T-helper 1 cell treated with Interleukin-12 subunit alpha and Interleukin-12 subunit beta and Interleukin-4 antibody, amounts not matched to agents 30 μg/mL and 1 μg/mL, for 36 hours (primary cell): ENCODE measurements at regions not wholly inside any gene's neighbourhood (a gene's known extent, or its start where the extent isn't known, plus 50 kb on each side); places are given as distances from the start of the nearest gene placed in this dataset.

Experiments used
- H3K27ac Mint-ChIP-seq: one replicate; pipeline ENCODE4 v1.8.0; 2021; ENCODE audit warnings: mild to moderate bottlenecking, mixed read lengths
- H3K27me3 Mint-ChIP-seq: one replicate; pipeline ENCODE4 v1.8.0; 2021; ENCODE audit warnings: low read depth, mixed read lengths
- H3K36me3 Mint-ChIP-seq: one replicate; pipeline ENCODE4 v1.8.0; 2021; ENCODE audit warnings: low read depth, mixed read lengths
- H3K4me1 Mint-ChIP-seq: one replicate; pipeline ENCODE4 v1.8.0; 2021; ENCODE audit warnings: low read depth, mixed read lengths
- H3K4me3 Mint-ChIP-seq: one replicate; pipeline ENCODE4 v1.8.0; 2021; ENCODE audit warnings: mild to moderate bottlenecking, moderate library complexity, mixed read lengths
- H3K9me3 Mint-ChIP-seq: one replicate; pipeline ENCODE4 v1.8.0; 2021; ENCODE audit warnings: mixed read lengths

- no peaks in the 10 kb centered on the region for H3K36me3 Mint-ChIP-seq
- peaks cover 4% of the 10 kb centered on the region for H3K9me3 Mint-ChIP-seq
- H3K27ac Mint-ChIP-seq = no peak overlapping the region
- H3K4me1 Mint-ChIP-seq = no peaks in the 10 kb centered on the region
- peaks cover 7% of the 10 kb centered on the region for H3K27me3 Mint-ChIP-seq
- no peak overlapping the region for H3K4me3 Mint-ChIP-seq
These were observed 278.1 kb upstream of the CD180 start for GRCh38 chr5:67474597-67475238.

- H3K27ac Mint-ChIP-seq = no peak overlapping the region
- no peak overlapping the region for H3K4me3 Mint-ChIP-seq
- H3K9me3 Mint-ChIP-seq = peaks cover 7% of the 10 kb centered on the region
- no peaks in the 10 kb centered on the region for H3K36me3 Mint-ChIP-seq
- H3K27me3 Mint-ChIP-seq = peaks cover 3% of the 10 kb centered on the region
- H3K4me1 Mint-ChIP-seq = no peaks in the 10 kb centered on the region
These were observed 270.5 kb upstream of the CD180 start for GRCh38 chr5:67467110-67467509.

- Mint-ChIP-seq H3K9me3 (peaks cover 7% of the 10 kb centered on the region), H3K36me3 (no peaks in the 10 kb centered on the region), H3K27me3 (no peaks in the 10 kb centered on the region), H3K4me1 (no peaks in the 10 kb centered on the region), H3K4me3 (no peak overlapping the region), H3K27ac (no peak overlapping the region)
These were observed 269.1 kb upstream of the CD180 start for GRCh38 chr5:67465537-67466207.

DNA sequence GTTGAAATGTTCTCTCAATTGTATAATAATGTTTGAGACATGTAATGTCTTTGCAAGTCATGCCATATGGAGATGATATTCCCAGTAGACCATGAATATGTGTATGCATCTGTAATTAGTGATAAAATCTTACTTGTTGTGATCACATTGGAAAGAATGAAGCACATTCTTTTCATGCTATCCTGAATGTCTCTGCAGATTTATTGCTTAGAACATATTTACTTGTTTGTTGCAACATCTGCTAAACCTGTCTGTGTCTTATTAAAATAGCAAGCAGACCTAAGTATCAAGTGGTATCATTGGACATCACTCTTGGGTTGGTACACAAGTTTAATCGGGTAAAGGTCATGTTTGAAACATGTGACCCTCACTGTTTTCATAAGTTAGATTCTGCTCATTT is 265.5 kb upstream of the CD180 start:
- Mint-ChIP-seq H3K27me3 (no peaks in the 10 kb centered on the region), H3K36me3 (no peaks in the 10 kb centered on the region), H3K4me3 (no peak overlapping the region), H3K4me1 (no peaks in the 10 kb centered on the region), H3K9me3 (peaks cover 7% of the 10 kb centered on the region), H3K27ac (no peak overlapping the region)

- Mint-ChIP-seq H3K36me3 (no peaks in the 10 kb centered on the region), H3K4me3 (no peak overlapping the region), H3K27me3 (no peaks in the 10 kb centered on the region), H3K4me1 (no peaks in the 10 kb centered on the region), H3K9me3 (peaks cover 7% of the 10 kb centered on the region), H3K27ac (no peak overlapping the region)
These were observed 262.7 kb upstream of the CD180 start for GRCh38 chr5:67459253-67459652.

DNA sequence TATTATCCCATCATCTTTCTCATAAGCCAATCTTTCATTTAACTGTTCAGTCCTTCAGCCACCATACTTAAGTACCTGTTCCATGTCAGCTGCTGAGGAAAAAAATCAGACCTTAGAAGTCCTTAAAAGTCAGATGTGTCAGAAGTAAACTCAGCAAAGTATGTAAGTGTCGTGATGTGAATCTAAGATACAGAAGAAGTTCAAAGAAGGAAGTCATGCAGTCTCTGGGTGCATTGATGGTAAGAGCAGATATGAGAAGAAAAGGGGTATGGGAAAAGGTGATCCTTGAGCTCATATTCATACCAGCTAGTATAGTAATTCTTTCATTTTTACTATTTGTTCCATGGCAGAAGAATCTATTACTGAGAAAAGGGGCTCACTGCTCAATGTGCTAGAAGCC is 259.4 kb upstream of the CD180 start:
- peaks cover 4% of the 10 kb centered on the region for H3K27me3 Mint-ChIP-seq
- H3K4me1 Mint-ChIP-seq = no peaks in the 10 kb centered on the region
- no peaks in the 10 kb centered on the region for H3K9me3 Mint-ChIP-seq
- no peaks in the 10 kb centered on the region for H3K36me3 Mint-ChIP-seq
- H3K27ac Mint-ChIP-seq = no peak overlapping the region
- no peak overlapping the region for H3K4me3 Mint-ChIP-seq

DNA sequence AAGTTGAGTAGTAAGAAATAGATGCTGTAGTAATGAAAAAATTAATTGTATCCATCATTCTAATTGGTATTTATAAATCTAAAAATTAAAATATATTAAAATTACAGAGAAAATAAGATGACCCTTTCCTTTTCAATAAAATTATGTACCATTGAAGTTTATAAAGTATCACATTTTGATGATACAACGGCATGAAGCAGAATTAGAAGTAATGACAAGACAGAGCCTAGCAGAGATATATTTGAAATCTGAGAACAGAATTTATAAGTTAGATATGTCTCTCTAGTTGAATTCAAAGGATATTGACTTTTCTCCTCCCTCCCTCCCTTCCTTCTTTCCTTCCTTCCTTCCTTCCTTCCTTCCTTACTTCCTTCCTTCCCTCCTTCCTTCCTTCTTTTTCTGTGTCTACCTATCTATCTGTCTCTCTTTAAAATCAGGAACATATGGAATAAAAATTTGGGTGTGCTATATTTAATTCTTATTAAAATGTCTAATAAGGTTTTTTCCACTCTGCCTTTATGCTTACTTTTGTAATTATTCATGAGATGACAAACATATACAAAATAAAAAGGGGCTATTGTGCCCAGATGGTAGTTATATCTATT is 258.5 kb upstream of the CD180 start:
- H3K27ac Mint-ChIP-seq = no peak overlapping the region
- no peaks in the 10 kb centered on the region for H3K36me3 Mint-ChIP-seq
- H3K9me3 Mint-ChIP-seq = no peaks in the 10 kb centered on the region
- peaks cover 4% of the 10 kb centered on the region for H3K27me3 Mint-ChIP-seq
- no peak overlapping the region for H3K4me3 Mint-ChIP-seq
- no peaks in the 10 kb centered on the region for H3K4me1 Mint-ChIP-seq

- peaks cover 4% of the 10 kb centered on the region for H3K27me3 Mint-ChIP-seq
- H3K4me1 Mint-ChIP-seq = no peaks in the 10 kb centered on the region
- no peaks in the 10 kb centered on the region for H3K36me3 Mint-ChIP-seq
- no peak overlapping the region for H3K4me3 Mint-ChIP-seq
- no peak overlapping the region for H3K27ac Mint-ChIP-seq
- no peaks in the 10 kb centered on the region for H3K9me3 Mint-ChIP-seq
These were observed 256.7 kb upstream of the CD180 start for GRCh38 chr5:67453111-67453905.

GRCh38 chr5:67451640-67452279 is 255.2 kb upstream of the CD180 start:
- Mint-ChIP-seq H3K4me3 (no peak overlapping the region), H3K36me3 (no peaks in the 10 kb centered on the region), H3K4me1 (no peaks in the 10 kb centered on the region), H3K9me3 (no peaks in the 10 kb centered on the region), H3K27ac (no peak overlapping the region), H3K27me3 (peaks cover 8% of the 10 kb centered on the region)

DNA sequence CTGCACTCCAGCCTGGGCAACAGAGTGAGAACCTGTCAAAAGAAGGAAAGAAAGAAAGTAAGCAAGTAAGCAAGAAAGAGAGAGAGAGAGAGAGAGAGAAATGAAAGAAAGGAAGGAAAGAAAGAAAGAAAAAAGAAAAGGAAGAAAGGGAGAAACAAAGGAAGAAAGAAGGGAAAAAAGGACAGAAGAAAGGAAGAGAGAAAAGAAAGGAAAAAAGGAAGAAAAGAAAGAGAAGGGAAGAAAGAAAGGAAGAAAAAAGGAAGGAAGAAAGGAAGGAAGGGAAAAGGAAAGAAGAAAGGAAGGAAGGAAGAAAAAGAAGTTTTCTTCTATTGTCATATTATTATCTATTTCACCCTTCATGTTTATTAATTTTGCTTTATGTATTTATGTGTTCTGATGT is 251.1 kb upstream of the CD180 start:
- H3K27ac Mint-ChIP-seq = no peak overlapping the region
- no peaks in the 10 kb centered on the region for H3K36me3 Mint-ChIP-seq
- no peaks in the 10 kb centered on the region for H3K9me3 Mint-ChIP-seq
- H3K4me1 Mint-ChIP-seq = no peaks in the 10 kb centered on the region
- H3K4me3 Mint-ChIP-seq = no peak overlapping the region
- H3K27me3 Mint-ChIP-seq = peaks cover 7% of the 10 kb centered on the region

GRCh38 chr5:67437905-67438845 is 241.6 kb upstream of the CD180 start:
- Mint-ChIP-seq H3K9me3 (no peaks in the 10 kb centered on the region), H3K4me3 (no peak overlapping the region), H3K4me1 (no peaks in the 10 kb centered on the region), H3K27ac (no peak overlapping the region), H3K27me3 (no peaks in the 10 kb centered on the region), H3K36me3 (no peaks in the 10 kb centered on the region)

- no peaks in the 10 kb centered on the region for H3K9me3 Mint-ChIP-seq
- no peaks in the 10 kb centered on the region for H3K36me3 Mint-ChIP-seq
- no peaks in the 10 kb centered on the region for H3K27me3 Mint-ChIP-seq
- no peak overlapping the region for H3K4me3 Mint-ChIP-seq
- no peaks in the 10 kb centered on the region for H3K4me1 Mint-ChIP-seq
- H3K27ac Mint-ChIP-seq = no peak overlapping the region
These were observed 238.4 kb upstream of the CD180 start for GRCh38 chr5:67435032-67435431.

DNA sequence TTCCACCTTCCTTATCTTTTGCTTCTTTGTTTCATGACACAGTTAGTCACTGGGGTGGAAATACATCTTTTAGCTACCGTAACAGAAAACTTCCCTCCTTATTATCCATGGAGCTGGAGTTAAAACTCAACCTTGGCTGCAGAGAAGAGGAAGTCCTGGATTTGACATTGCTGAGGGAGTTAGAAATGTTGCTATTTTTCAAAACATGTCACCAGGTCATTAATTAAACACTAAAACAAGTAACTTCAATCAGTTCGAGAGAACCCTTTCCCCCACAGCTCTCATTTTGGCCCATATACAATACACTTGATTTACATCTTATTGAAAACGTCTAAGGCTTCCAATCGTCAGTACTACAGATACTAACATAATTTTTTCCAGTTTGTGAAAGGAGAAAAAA is 237.9 kb upstream of the CD180 start:
- Mint-ChIP-seq H3K9me3 (no peaks in the 10 kb centered on the region), H3K27me3 (no peaks in the 10 kb centered on the region)

More for the DNA sequence above, 237.9 kb upstream of the CD180 start:
- Mint-ChIP-seq H3K27ac (no peak overlapping the region), H3K4me1 (no peaks in the 10 kb centered on the region), H3K4me3 (no peak overlapping the region), H3K36me3 (no peaks in the 10 kb centered on the region)
